ENCODE measurements at regions not wholly inside any gene's neighbourhood (a gene's known extent, or its start where the extent isn't known, plus 50 kb on each side); places are given as distances from the start of the nearest gene placed in this dataset.

GRCh38 chr10:130897815-130898214 is 413.7 kb downstream of the TCERG1L start:
- H3K9me3 ChIP-seq (ENCODE audit: control insufficient read depth, low read depth, low read length): peaks cover 11% of the 10 kb centered on the region
- no peaks in the 10 kb centered on the region for H3K79me2 ChIP-seq (ENCODE audit: control insufficient read depth, insufficient read depth, low read length)
- no peaks in the 10 kb centered on the region for H4K20me1 ChIP-seq (ENCODE audit: control insufficient read depth, extremely low read depth, insufficient read depth, low read length)
- TF ChIP-seq CTCF (optimal IDR thresholded peaks at IDR 0.05 in 1 of 3, IDR thresholded peaks at IDR 0.05 in 1 of 3, conservative IDR thresholded peaks at IDR 0.05 in 1 of 3; ENCODE audit: extremely low read depth in 1 of 3, insufficient read depth in 2 of 3, low read length in 3 of 3) (no peak), EZH2 (IDR thresholded peaks at IDR 0.05; ENCODE audit: low read length) (no peak)
- no peak overlapping the region for H2AFZ ChIP-seq (ENCODE audit: control insufficient read depth, low read length)
- no peak overlapping the region for H3K4me2 ChIP-seq (ENCODE audit: control insufficient read depth, extremely low read depth, insufficient read depth, low read depth, low read length)
- no peaks in the 10 kb centered on the region for H3K9me1 ChIP-seq (ENCODE audit: control insufficient read depth, extremely low read depth, insufficient read depth, low read length)
- no peak overlapping the region for H3K27ac ChIP-seq (ENCODE audit: control insufficient read depth, insufficient read depth, low read length)
- no peaks in the 10 kb centered on the region for H3K27me3 ChIP-seq (ENCODE audit: control insufficient read depth, extremely low read depth, insufficient read depth, low read length)
- no peak overlapping the region for H3K4me3 ChIP-seq (ENCODE audit: control insufficient read depth in 2 of 3, extremely low read depth in 1 of 3, insufficient read depth in 2 of 3, low read depth in 1 of 3, low read length in 3 of 3)
- dilution Hi-C loops (cut with MboI; ENCODE audit: extremely low pct_ligation_motif_present, low sequenced_read_pairs): no loop called here
- no peaks in the 10 kb centered on the region for H3K36me3 ChIP-seq (ENCODE audit: control insufficient read depth in 2 of 2, extremely low read depth in 1 of 2, insufficient read depth in 2 of 2, low read length in 2 of 2)
- no peak for DNase-seq (ENCODE audit: low read depth, low spot score)
- no peak for FAIRE-seq
- no peak overlapping the region for H3K9ac ChIP-seq (ENCODE audit: control insufficient read depth, extremely low read depth, insufficient read depth, low read length)
- H3K4me1 ChIP-seq (ENCODE audit: control insufficient read depth, extremely low read depth, insufficient read depth, low read length): no peaks in the 10 kb centered on the region

- no peak for FAIRE-seq
- H3K9ac ChIP-seq (ENCODE audit: control insufficient read depth, extremely low read depth, insufficient read depth, low read length): no peak overlapping the region
- peaks cover 10% of the 10 kb centered on the region for H3K9me3 ChIP-seq (ENCODE audit: control insufficient read depth, low read depth, low read length)
- no peak overlapping the region for H3K4me2 ChIP-seq (ENCODE audit: control insufficient read depth, extremely low read depth, insufficient read depth, low read depth, low read length)
- H3K4me3 ChIP-seq (ENCODE audit: control insufficient read depth in 2 of 3, extremely low read depth in 1 of 3, insufficient read depth in 2 of 3, low read depth in 1 of 3, low read length in 3 of 3): no peak overlapping the region
- dilution Hi-C loops (cut with MboI; ENCODE audit: extremely low pct_ligation_motif_present, low sequenced_read_pairs): no loop called here
- H3K36me3 ChIP-seq (ENCODE audit: control insufficient read depth in 2 of 2, extremely low read depth in 1 of 2, insufficient read depth in 2 of 2, low read length in 2 of 2): no peaks in the 10 kb centered on the region
- H3K27ac ChIP-seq (ENCODE audit: control insufficient read depth, insufficient read depth, low read length): no peak overlapping the region
- no peak for TF ChIP-seq CTCF (optimal IDR thresholded peaks at IDR 0.05 in 1 of 3, IDR thresholded peaks at IDR 0.05 in 1 of 3, conservative IDR thresholded peaks at IDR 0.05 in 1 of 3; ENCODE audit: extremely low read depth in 1 of 3, insufficient read depth in 2 of 3, low read length in 3 of 3)
- TF ChIP-seq EZH2 (IDR thresholded peaks at IDR 0.05; ENCODE audit: low read length): no peak
- DNase-seq (ENCODE audit: low read depth, low spot score): no peak
- no peaks in the 10 kb centered on the region for H3K9me1 ChIP-seq (ENCODE audit: control insufficient read depth, extremely low read depth, insufficient read depth, low read length)
- H3K27me3 ChIP-seq (ENCODE audit: control insufficient read depth, extremely low read depth, insufficient read depth, low read length): no peaks in the 10 kb centered on the region
- H3K79me2 ChIP-seq (ENCODE audit: control insufficient read depth, insufficient read depth, low read length): no peaks in the 10 kb centered on the region
- H3K4me1 ChIP-seq (ENCODE audit: control insufficient read depth, extremely low read depth, insufficient read depth, low read length): no peaks in the 10 kb centered on the region
- no peaks in the 10 kb centered on the region for H4K20me1 ChIP-seq (ENCODE audit: control insufficient read depth, extremely low read depth, insufficient read depth, low read length)
- no peak overlapping the region for H2AFZ ChIP-seq (ENCODE audit: control insufficient read depth, low read length)
These were observed 413.1 kb downstream of the TCERG1L start for GRCh38 chr10:130898381-130898780.
